GM23338 (cell line): ENCODE measurements at regions not wholly inside any gene's neighbourhood (a gene's known extent, or its start where the extent isn't known, plus 50 kb on each side); places are given as distances from the start of the nearest gene placed in this dataset.

Source experiments
- ATAC-seq: fragments of 200-7000 bp; cut with Tn5 transposase; 3 replicates; pipeline ENCODE4 v1.9.1; 2020
- DNase-seq: peaks from one replicate; pipeline ENCODE4 v3.0.0-alpha.2; 2015; ENCODE audit warnings: low spot score
- H2AFZ ChIP-seq: fragments of 200-600 bp; sonication (generic); 2 replicates; pipeline ENCODE4 v1.8.0; 2016; ENCODE audit warnings: antibody characterized with exemption, mild to moderate bottlenecking, moderate library complexity
- H3F3A ChIP-seq: fragments of 200-600 bp; sonication (generic); replicated peaks from 2 replicates; pipeline ENCODE4 v1.8.0; 2017; ENCODE audit warnings: antibody characterized with exemption, mixed run types, low read depth
- H3K27ac ChIP-seq: fragments of 200-600 bp; sonication (generic); 2 replicates; pipeline ENCODE4 v1.6.1; 2016; ENCODE audit warnings: low read depth
- H3K27me3 ChIP-seq: fragments of 200-600 bp; sonication (generic); 2 replicates; pipeline ENCODE4 v1.8.0; 2016; ENCODE audit warnings: mild to moderate bottlenecking, mixed run types, moderate library complexity; ENCODE audit not compliant: insufficient read depth
- H3K36me3 ChIP-seq: fragments of 200-600 bp; sonication (generic); 2 replicates; pipeline ENCODE4 v1.8.0; 2016; ENCODE audit warnings: mild to moderate bottlenecking; ENCODE audit not compliant: insufficient read depth
- H3K4me1 ChIP-seq: fragments of 200-600 bp; sonication (generic); 2 replicates; pipeline ENCODE4 v1.8.0; 2016; ENCODE audit warnings: mild to moderate bottlenecking, moderate library complexity; ENCODE audit not compliant: insufficient read depth
- H3K4me2 ChIP-seq: fragments of 200-600 bp; sonication (generic); 2 replicates; pipeline ENCODE4 v1.7.1; 2017; ENCODE audit warnings: mixed run types
- H3K4me3 ChIP-seq: fragments of 200-600 bp; sonication (generic); 2 replicates; pipeline ENCODE4 v1.6.1; 2016; ENCODE audit warnings: mixed run types
- H3K79me2 ChIP-seq: fragments of 200-600 bp; sonication (generic); replicated peaks from 2 replicates; pipeline ENCODE4 v1.8.0; 2017; ENCODE audit warnings: mild to moderate bottlenecking; ENCODE audit not compliant: insufficient read depth
- H3K9me2 ChIP-seq: fragments of 200-600 bp; sonication (generic); 2 replicates; pipeline ENCODE4 v1.8.0; 2017; ENCODE audit not compliant: insufficient read depth
- H4K20me1 ChIP-seq: fragments of 200-600 bp; sonication (generic); replicated peaks from 2 replicates; pipeline ENCODE4 v1.8.0; 2017; ENCODE audit warnings: mild to moderate bottlenecking; ENCODE audit not compliant: insufficient read depth
- H3K27ac Mint-ChIP-seq: 2 replicates; pipeline ENCODE4 v1.8.0; 2020; ENCODE audit warnings: inconsistent platforms, mild to moderate bottlenecking, moderate library complexity, mixed read lengths
- H3K27me3 Mint-ChIP-seq: 3 replicates; pipeline ENCODE4 v1.8.0; 2022; ENCODE audit warnings: low read depth, mild to moderate bottlenecking, moderate library complexity, mixed read lengths, inconsistent platforms; ENCODE audit not compliant: insufficient read depth, poor library complexity
- H3K36me3 Mint-ChIP-seq: 3 replicates; pipeline ENCODE4 v1.8.0; 2021; ENCODE audit warnings: low read depth, mild to moderate bottlenecking, inconsistent platforms, moderate library complexity, mixed read lengths
- H3K4me1 Mint-ChIP-seq: 3 replicates; pipeline ENCODE4 v1.8.0; 2020; ENCODE audit warnings: mild to moderate bottlenecking, inconsistent platforms, mixed read lengths
- H3K4me3 Mint-ChIP-seq: 3 replicates; pipeline ENCODE4 v1.8.0; 2021; ENCODE audit warnings: moderate library complexity, mild to moderate bottlenecking, inconsistent platforms, mixed read lengths
- H3K9me3 Mint-ChIP-seq: 3 replicates; pipeline ENCODE4 v1.8.0; 2020; ENCODE audit warnings: moderate library complexity, mild to moderate bottlenecking, inconsistent platforms, mixed read lengths
- EZH2 ChIP-seq: fragments of 200-600 bp; sonication (generic); IDR thresholded peaks from one replicate; pipeline ENCODE4 v1.8.0; 2017; ENCODE audit warnings: antibody characterized with exemption, mild to moderate bottlenecking, low read depth; ENCODE audit not compliant: unreplicated experiment
- EZH2phosphoT487 ChIP-seq: fragments of 200-600 bp; sonication (generic); IDR thresholded peaks from one replicate; pipeline ENCODE4 v1.8.1; 2018; ENCODE audit warnings: antibody characterized with exemption; ENCODE audit not compliant: unreplicated experiment
- JUNB ChIP-seq: IDR thresholded peaks from one replicate; pipeline ENCODE4 v1.6.1; 2016; ENCODE audit warnings: antibody characterized with exemption; ENCODE audit not compliant: unreplicated experiment
- NANOG ChIP-seq: IDR thresholded peaks from 2 replicates; pipeline ENCODE4 v1.6.1; 2016; ENCODE audit warnings: antibody characterized with exemption, borderline replicate concordance
- POLR2AphosphoS5 ChIP-seq: IDR thresholded peaks from 2 replicates; pipeline ENCODE4 v1.6.1; 2016; ENCODE audit warnings: antibody characterized with exemption, low read depth
- STAT1 ChIP-seq: IDR thresholded peaks from one replicate; pipeline ENCODE4 v1.6.1; 2016; ENCODE audit warnings: antibody characterized with exemption; ENCODE audit not compliant: unreplicated experiment
- ZNF114 ChIP-seq: fragments of 250-450 bp; sonication (Bioruptor Pico); IDR thresholded peaks from 2 replicates; pipeline ENCODE4 v1.5.0; 2020; ENCODE audit warnings: mild to moderate bottlenecking, moderate library complexity
- TF ChIP-seq, protein P1 (sequence below): fragments of 250-450 bp; sonication (Bioruptor Pico); IDR thresholded peaks from 2 replicates; pipeline ENCODE4 v1.5.0; 2020; ENCODE audit warnings: mild to moderate bottlenecking, moderate library complexity
- TF ChIP-seq, protein P2 (sequence below): IDR thresholded peaks from one replicate; pipeline ENCODE4 v1.6.1; 2018; ENCODE audit warnings: antibody characterized with exemption; ENCODE audit not compliant: unreplicated experiment

DNA sequence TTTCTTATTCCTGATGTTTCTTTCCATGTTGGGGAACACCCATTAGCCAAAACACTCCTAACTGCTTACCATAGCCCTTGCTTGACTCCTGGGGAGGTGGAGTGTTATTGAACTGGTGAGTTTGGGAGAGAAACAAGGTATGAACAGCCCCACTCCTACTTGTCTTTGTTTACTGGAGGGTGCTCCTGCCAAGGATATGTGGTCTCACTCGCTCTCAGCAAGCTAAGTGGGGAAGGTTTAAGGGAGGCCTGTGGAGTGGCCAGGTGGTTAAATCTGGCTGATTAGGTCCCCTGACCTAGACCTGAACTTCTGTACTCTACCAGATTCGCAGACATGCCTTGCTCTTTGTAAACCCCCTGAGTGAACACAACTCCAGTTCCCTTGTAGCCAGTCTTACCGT is 300.1 kb downstream of the PTEN start (continued):
- TF ChIP-seq, protein P1, sequence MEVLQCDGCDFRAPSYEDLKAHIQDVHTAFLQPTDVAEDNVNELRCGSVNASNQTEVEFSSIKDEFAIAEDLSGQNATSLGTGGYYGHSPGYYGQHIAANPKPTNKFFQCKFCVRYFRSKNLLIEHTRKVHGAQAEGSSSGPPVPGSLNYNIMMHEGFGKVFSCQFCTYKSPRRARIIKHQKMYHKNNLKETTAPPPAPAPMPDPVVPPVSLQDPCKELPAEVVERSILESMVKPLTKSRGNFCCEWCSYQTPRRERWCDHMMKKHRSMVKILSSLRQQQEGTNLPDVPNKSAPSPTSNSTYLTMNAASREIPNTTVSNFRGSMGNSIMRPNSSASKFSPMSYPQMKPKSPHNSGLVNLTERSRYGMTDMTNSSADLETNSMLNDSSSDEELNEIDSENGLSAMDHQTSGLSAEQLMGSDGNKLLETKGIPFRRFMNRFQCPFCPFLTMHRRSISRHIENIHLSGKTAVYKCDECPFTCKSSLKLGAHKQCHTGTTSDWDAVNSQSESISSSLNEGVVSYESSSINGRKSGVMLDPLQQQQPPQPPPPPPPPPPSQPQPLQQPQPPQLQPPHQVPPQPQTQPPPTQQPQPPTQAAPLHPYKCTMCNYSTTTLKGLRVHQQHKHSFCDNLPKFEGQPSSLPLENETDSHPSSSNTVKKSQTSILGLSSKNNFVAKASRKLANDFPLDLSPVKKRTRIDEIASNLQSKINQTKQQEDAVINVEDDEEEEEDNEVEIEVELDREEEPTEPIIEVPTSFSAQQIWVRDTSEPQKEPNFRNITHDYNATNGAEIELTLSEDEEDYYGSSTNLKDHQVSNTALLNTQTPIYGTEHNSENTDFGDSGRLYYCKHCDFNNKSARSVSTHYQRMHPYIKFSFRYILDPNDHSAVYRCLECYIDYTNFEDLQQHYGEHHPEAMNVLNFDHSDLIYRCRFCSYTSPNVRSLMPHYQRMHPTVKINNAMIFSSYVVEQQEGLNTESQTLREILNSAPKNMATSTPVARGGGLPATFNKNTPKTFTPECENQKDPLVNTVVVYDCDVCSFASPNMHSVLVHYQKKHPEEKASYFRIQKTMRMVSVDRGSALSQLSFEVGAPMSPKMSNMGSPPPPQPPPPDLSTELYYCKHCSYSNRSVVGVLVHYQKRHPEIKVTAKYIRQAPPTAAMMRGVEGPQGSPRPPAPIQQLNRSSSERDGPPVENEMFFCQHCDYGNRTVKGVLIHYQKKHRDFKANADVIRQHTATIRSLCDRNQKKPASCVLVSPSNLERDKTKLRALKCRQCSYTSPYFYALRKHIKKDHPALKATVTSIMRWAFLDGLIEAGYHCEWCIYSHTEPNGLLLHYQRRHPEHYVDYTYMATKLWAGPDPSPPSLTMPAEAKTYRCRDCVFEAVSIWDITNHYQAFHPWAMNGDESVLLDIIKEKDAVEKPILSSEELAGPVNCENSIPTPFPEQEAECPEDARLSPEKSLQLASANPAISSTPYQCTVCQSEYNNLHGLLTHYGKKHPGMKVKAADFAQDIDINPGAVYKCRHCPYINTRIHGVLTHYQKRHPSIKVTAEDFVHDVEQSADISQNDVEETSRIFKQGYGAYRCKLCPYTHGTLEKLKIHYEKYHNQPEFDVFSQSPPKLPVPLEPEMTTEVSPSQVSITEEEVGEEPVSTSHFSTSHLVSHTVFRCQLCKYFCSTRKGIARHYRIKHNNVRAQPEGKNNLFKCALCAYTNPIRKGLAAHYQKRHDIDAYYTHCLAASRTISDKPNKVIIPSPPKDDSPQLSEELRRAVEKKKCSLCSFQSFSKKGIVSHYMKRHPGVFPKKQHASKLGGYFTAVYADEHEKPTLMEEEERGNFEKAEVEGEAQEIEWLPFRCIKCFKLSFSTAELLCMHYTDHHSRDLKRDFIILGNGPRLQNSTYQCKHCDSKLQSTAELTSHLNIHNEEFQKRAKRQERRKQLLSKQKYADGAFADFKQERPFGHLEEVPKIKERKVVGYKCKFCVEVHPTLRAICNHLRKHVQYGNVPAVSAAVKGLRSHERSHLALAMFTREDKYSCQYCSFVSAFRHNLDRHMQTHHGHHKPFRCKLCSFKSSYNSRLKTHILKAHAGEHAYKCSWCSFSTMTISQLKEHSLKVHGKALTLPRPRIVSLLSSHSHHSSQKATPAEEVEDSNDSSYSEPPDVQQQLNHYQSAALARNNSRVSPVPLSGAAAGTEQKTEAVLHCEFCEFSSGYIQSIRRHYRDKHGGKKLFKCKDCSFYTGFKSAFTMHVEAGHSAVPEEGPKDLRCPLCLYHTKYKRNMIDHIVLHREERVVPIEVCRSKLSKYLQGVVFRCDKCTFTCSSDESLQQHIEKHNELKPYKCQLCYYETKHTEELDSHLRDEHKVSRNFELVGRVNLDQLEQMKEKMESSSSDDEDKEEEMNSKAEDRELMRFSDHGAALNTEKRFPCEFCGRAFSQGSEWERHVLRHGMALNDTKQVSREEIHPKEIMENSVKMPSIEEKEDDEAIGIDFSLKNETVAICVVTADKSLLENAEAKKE (CRISPR knock-in tag) = no peak
- TF ChIP-seq EZH2phosphoT487 (no peak), NANOG (no peak), ZNF114 (no peak), JUNB (no peak), STAT1 (no peak), EZH2 (no peak)

DNA sequence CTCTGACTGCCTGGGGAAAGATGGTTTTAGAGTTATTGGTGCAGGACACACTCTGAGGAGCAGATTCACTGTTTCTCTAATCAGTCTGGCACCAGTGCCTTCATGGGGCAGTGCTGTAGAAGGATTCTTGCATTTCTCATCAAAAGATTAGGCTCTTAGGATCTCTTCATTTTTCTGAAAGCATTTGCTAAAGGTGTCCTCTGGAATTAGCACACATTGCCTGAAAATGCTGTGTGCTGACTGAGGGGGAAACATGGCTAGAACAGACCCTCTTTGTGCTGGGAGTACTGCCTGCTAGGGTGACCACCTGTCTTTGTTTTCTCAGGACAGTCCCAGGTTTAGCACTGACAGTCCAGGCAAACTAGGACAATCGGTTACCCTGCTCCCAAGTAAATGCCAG is 301.0 kb downstream of the PTEN start:
- H3K4me1 Mint-ChIP-seq = peaks cover 5% of the 10 kb centered on the region; the same call in 1 of the 3 replicates
- no peak for DNase-seq
- no peaks in the 10 kb centered on the region for H3K4me1 ChIP-seq
- no peaks in the 10 kb centered on the region for H3F3A ChIP-seq
- peaks cover 10% of the 10 kb centered on the region; the same call in 2 of the 3 replicates for H3K9me3 Mint-ChIP-seq
- H3K9me2 ChIP-seq = no peaks in the 10 kb centered on the region
- H3K36me3 ChIP-seq = peaks cover 3% of the 10 kb centered on the region
- no peak overlapping the region for H3K27ac Mint-ChIP-seq
- no peak overlapping the region for H3K4me3 ChIP-seq
- no peaks in the 10 kb centered on the region; the same call in 2 of the 3 replicates for H3K36me3 Mint-ChIP-seq
- no peak overlapping the region for H3K4me2 ChIP-seq
- H3K27me3 Mint-ChIP-seq = peaks cover 1% of the 10 kb centered on the region
- no peaks in the 10 kb centered on the region for H4K20me1 ChIP-seq
- no peak for ATAC-seq
- no peak overlapping the region for H3K4me3 Mint-ChIP-seq
- H3K27ac ChIP-seq = no peak overlapping the region
- H3K79me2 ChIP-seq = no peaks in the 10 kb centered on the region
- TF ChIP-seq, protein P2, sequence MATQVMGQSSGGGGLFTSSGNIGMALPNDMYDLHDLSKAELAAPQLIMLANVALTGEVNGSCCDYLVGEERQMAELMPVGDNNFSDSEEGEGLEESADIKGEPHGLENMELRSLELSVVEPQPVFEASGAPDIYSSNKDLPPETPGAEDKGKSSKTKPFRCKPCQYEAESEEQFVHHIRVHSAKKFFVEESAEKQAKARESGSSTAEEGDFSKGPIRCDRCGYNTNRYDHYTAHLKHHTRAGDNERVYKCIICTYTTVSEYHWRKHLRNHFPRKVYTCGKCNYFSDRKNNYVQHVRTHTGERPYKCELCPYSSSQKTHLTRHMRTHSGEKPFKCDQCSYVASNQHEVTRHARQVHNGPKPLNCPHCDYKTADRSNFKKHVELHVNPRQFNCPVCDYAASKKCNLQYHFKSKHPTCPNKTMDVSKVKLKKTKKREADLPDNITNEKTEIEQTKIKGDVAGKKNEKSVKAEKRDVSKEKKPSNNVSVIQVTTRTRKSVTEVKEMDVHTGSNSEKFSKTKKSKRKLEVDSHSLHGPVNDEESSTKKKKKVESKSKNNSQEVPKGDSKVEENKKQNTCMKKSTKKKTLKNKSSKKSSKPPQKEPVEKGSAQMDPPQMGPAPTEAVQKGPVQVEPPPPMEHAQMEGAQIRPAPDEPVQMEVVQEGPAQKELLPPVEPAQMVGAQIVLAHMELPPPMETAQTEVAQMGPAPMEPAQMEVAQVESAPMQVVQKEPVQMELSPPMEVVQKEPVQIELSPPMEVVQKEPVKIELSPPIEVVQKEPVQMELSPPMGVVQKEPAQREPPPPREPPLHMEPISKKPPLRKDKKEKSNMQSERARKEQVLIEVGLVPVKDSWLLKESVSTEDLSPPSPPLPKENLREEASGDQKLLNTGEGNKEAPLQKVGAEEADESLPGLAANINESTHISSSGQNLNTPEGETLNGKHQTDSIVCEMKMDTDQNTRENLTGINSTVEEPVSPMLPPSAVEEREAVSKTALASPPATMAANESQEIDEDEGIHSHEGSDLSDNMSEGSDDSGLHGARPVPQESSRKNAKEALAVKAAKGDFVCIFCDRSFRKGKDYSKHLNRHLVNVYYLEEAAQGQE = no peak
- TF ChIP-seq POLR2AphosphoS5 = no peak
- TF ChIP-seq JUNB = no peak
- 0 out of 2 replicates have a peak overlapping the region, but pooled peaks have one; percentile 7 for H2AFZ ChIP-seq
- no peaks in the 10 kb centered on the region for H3K27me3 ChIP-seq
